NCI-H187 (cell line): ENCODE measurements at regions not wholly inside any gene's neighbourhood (a gene's known extent, or its start where the extent isn't known, plus 50 kb on each side); places are given as distances from the start of the nearest gene placed in this dataset.

Experiments
- DNase-seq, 2 experiments: peaks; one replicate each; lab custom pipeline; 2025; lab: John Stamatoyannopoulos, UW

DNA sequence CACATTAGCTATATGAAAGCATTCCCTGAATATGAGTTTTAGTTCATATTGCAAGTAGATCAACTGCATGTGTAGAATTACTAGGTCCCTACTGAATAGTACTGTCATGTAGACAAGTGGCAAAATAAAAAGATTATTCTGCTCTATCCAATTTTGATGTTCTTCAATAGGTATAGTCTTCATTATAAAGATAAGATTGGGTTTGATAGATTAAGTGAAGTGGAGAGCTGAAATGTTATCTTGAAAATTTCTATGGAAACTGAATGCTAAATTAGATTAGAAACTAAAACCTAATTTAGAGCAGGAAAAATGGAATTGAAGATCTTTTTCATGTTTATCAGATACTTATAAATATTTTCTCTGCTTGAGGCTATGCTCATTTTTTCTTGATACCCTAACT lies 1610.0 kb downstream of the BRINP3 start:
- no peak for DNase-seq

DNA sequence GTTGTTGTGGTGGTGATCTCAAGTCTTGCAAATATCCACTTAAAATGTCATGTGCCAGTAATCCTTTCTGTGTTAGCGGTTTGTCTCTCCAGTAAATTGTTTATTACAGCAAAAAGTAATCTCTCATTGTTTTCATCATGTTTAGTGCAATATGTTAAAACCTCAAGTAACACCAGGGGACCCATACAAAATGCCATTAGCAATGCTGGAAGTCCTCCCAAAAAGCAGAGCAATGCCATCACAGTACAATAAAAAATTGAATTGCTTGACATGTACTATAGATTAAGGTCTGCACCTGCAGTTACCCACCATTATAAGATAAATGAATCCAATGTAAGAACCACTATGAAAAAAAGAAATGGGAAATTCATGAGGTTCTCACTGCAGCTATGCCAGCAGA lies 1606.5 kb downstream of the BRINP3 start:
- DNase-seq, result no peak

DNA sequence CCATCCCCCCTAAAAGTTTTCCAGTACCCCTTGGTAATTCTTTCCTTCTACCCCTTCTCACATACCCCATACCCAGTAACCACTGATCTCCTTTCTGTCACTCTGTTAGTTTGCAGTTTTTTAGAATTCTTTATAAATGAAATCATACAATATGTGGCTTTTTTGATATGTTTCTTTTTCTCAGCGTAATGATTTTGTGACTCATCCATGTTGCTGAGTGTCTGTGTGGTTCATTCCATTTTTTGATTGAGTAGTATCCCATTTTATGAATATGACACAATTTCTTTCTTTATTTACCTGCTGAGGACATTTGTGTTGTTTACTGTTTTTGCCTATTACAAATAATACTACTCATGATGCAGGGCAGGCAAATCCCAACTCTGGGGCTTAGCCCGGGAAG lies 1605.3 kb downstream of the BRINP3 start:
- DNase-seq, result no peak

DNA sequence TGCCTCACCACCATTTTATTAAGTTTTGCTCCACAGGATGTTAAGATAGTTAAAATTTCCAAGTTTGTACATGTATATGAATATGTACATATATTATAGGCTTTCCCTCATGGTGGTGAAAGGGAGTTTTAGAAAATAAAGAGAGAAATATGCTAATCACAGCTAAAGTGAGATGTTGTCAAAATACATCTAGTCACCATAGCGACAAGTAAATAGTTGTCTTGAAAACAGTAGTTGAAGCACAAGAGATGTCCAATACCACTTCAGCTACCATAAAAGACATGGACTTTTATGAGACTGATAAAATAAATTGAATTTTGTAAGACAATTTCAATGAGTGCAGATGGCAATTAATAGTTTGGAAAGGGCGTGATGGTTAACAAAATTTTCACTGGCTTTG lies 1600.0 kb downstream of the BRINP3 start:
- no peak for DNase-seq

DNA sequence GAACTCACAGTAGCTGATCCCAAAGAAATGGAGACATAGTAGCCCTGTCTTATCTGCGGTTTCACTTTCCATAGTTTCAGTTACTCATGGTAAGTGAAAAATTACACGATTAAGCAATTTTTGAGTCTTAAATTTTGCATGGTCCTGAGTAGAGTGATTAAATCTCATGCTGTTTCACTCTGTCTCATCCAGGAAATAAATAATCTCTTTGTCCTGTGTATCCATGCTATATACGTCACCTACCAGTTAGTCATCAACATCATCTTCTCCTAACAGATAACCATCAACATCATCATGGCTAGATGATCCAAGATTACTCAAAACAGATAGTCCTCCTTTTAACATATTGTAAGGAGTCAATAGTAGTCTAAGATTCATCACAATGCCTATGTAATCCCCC lies 1589.3 kb downstream of the BRINP3 start:
- DNase-seq, result no peak

DNA sequence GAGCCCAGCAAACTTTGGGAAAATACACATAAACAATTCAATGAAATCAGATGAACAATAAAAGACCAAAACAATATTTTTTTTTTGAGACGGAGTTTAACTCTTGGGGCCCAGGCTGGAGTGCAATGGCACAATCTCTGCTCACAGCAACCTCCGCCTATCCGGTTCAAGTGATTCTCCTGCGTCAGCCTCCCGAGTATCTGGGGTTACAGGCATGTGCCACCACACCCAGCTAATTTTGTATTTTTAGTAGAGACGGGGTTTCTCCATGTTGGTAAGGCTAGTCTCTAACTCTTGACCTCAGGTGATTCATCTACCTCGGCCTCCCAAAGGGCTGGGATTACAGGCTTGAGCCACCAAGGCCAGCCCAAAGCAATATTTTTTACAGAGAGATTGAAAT lies 1588.5 kb downstream of the BRINP3 start:
- no peak for DNase-seq

DNA sequence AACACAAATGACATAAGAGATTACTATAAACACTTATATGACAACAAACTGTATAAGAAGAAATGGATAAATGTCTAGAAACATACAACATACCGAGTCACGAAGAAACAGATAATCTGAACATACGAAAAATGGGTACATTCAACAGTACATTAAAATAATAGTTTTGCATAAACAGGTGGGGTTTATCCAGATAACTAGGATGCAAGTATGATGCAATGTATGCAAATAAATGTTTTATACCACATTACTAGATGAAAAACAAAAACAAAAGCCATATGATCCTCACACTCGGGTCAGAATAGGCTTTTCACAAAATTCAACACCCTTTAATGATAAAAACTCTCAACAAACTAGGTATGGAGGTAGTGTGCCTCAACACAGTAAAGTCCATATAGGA lies 1585.7 kb downstream of the BRINP3 start:
- no peak for DNase-seq

DNA sequence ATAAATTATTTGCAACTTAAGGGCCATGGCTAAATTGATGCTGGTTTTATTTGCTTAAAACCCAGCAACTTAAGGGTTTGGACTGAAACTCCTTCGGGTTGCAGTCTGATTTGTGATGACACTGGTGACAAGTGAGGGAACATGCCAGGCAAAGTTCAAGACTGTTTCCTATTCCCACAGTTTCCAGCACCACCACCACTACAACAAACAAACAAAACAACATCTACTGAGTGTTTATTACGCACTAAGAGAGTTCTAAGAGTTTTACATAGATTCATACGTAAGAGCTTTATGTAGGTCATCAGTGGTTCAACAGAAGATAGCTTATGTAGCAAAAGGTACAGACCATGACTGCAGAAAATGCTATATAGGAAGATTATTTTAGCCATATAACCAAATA lies 1582.1 kb downstream of the BRINP3 start:
- DNase-seq, result no peak

DNA sequence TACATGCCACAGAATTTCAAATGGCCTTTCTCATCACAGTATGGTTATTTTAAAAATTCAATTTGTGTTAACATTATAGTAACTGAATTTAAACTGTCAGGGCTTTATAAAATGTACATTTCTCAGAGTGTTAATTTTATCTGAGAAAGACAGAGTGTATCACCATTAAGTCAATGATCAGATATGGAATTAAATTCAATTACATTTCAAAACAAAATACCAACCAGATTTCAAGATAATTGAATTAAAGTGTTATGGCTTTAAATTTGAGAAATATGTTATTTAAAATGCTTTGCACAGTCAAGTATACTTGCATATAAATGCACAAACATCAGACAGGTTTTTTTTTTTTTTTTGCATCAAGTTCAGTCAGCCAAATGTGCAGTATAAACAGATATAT lies 1574.4 kb downstream of the BRINP3 start:
- DNase-seq, result no peak

DNA sequence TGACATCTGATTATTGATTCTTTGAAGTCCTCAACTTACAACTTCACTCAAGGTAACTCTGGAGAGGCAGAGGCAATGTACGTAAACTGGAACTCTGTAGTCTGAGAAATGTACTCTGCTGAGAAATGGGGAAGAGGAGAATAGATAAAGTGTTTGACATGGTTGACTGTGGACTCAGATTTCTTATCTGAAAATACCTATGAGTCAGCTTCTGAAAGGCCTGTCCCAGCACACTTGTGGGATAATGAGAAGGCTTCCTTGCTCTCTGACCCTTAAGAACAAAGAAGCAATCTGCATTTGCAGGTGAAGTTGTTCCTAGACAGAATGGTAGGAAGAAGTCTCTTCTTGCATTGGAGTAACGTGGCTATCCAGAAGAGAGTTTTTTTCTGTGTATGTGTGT lies 1573.5 kb downstream of the BRINP3 start:
- DNase-seq, result no peak

DNA sequence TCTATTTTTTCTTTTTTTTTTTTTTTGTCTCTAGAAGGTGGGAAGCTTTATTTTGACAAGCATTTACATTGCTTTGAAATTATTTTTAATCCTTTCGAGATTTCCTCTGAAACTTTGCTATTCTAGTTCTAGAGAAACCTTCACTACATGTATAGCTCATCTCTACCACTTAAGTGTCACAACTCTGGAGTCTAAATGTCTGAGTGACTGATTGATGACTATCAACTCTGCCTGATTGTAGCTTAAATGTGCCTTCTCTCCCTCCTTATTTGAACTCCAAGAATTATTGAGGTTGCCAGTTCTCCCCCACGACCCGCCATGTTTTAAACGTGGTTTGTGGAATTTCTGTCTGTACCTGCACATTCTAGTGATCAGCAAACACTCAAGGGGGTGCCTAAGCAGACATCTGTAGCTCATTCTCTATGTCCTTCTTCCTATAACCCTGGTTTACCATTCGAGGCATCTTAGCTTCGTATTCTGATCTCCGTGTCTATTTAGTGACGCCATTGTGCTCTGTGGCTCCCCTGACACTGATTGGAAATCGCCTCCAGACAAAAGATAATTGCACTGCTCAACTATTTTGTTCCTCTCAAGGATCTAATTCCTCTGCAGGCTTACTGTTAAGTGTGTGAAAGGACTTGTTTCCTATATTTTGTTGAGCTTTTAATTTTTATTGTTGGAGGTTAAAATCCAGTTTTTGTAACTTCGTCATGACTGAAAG lies 1570.6 kb downstream of the BRINP3 start:
- DNase-seq, result no peak

DNA sequence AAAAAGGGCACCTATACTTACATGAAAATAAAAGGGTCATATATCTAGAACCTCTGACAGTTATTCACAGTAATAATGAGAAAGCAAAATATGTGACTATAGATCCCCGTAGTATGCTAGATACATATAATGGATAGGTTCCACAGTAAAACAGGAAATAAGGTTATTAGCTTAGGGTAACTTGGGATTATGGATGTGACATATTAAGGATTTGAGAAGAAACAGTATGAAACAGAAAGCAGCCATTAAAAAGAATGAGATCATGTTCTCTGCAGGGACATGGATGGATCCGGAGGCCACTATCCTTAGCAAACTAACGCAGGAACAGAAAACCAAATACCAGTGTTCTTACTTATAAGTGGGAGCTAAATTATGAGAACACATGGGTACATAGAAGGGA lies 1547.3 kb downstream of the BRINP3 start:
- DNase-seq, result no peak

DNA sequence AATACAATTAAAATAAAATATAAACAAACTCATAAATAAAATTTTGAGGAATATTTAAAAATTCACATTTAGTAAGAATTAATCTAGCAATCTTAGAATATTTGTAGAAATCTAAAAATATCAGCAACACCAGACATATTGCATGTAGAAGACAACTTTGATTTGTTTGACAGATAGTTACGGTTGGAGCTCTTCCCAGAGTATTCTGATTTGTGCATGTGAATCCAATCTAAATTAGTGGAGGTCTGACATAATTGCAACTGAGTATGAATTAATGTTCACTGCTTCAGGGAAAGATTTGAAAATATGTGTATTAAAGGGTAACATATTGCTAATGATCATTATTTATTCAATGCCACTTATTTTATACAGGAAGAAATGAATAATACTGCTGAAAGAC lies 1546.2 kb downstream of the BRINP3 start:
- DNase-seq, result no peak

DNA sequence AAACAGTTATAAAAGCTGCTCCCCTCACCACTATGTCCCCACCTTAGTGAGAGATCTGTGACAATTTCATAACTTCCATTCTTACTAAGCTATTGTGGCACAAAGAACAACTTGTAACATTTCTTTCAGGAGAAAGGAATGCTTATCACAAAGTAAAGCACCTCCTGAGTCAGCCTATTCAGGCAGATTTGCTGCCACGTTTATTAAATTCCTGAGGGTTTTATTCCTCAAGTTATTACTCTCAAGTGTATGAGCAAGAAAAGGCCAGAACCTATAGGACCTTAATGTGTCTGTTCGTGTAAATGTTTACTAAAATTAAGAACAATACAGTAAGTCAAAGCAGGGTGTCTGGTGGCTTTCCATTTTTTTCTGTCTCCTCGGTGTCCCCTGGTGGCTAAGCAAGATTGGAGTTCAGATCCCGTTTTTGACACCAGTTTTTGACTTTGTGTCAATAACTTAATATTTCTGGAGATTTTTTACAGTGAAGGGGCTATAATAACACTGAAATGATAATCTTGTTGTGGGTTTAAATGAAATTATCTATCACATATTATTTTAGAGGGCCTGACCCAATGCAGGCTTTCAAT lies 1539.6 kb downstream of the BRINP3 start:
- DNase-seq, result no peak

DNA sequence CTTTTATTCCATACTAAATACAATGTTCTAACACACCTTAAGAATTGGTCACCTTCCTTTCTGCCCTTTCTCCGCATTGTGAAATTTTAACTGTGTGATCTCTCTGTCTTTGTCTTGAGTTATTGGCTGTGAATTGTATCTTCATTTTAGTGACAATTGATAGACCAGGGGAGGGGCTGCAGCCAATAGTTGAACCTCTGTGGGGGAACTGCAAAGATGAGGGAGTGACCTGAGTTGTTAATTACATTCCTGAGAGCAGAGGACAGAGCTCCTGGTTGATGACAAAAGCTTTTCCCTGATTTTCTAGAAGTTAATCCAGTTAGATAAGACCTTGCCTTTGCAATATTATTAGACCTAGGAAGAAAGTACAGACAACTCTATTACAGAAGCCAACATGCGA lies 1535.7 kb downstream of the BRINP3 start:
- no peak for DNase-seq

DNA sequence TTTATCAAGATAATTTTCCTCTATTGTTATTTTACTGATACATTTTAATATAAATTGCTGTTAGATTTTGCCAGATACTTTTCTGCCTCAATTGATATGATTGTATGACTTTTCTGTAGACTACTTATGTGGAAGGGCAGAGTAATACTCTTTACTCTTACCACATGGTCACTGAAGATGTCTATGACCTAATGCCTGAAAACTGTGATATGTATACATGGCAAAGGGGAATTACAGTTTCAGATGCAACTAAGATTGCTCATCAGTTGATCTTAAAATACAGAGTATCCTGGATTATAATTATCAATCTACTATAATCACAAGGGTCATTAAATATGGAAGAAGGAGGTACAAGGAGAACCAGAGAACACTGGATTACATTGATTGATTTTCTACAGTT lies 1528.0 kb downstream of the BRINP3 start:
- DNase-seq, result no peak

DNA sequence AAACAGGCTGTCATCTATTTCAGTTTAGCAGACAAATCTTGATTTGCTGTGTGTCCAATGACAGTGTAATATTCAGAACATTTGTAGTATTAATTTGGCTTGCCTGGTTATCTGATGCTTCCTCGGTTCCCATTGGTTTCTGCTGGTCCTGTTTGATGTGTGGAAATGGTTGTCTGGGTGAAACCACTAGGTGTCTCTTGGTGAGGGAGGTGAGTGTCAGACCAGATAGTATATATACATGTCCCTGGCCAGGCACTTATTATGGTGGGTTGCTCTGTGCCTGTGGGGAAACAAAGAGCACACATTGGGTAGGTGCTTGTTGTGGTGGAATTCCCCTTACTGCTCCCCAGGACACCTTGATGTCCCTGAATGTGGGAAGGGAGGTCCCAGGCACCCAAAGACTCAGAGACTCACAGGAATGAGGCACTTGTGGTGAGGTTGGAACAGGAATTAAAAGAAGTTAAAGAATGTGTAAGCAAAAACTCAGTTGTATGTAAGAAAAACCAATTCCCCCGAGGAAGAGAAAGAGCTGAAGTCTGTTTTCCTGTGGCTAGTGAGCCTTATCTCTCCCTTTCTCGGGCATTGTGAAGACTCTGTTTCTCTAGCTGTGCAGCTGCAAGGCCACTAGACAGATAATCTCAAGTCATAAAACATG lies 1519.1 kb downstream of the BRINP3 start:
- DNase-seq, result no peak

DNA sequence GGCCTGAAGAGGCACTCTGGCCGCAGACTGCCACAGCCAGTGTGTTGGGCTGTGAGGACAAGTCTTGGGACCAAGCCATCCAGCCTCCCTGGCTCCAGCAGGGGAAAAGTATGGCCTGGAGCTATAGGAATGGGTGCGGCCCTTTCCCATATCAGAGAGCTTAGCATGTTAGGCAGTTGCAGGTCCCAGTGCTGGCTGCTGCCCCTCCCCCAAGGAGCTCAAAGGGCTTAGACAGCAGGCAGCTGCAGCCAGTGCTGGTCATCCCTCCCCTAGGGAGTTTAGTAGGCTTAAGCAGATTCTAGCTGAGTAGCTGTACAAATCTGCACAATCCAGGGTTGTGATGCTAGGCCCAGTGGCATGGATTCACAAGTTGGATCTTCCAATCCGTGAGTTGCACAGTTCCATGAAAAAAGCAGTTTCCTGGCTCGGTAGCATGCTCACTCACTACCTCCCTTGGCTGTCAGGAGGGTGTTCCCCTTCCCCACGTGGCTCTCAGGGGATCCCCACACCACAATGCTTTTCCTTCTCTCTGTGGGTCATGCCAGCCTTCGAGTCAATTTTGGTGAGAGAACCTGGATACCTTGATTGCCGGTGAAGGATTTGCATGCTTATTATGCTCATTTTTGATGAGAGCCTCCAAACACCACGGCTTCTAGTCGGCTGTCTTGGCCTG lies 1490.8 kb downstream of the BRINP3 start:
- DNase-seq, result no peak

DNA sequence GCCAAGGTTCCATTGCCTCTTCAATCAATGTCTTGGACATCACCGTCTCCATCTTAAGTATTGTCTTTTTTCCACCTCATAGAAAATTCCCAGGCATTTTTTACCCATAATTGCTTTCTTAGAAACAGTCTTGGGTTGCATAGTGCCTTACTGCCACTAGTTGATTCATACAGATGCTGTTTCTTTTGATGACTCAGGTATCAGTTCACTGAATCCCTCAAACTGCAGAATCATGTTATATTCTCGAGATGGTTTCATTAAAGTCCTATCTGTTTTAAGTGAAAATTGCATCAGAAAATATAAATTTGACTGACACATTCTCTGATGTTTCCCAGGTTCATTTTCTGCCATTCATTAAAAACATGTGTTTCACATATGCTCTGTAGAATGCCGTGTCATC lies 1489.1 kb downstream of the BRINP3 start:
- no peak for DNase-seq

DNA sequence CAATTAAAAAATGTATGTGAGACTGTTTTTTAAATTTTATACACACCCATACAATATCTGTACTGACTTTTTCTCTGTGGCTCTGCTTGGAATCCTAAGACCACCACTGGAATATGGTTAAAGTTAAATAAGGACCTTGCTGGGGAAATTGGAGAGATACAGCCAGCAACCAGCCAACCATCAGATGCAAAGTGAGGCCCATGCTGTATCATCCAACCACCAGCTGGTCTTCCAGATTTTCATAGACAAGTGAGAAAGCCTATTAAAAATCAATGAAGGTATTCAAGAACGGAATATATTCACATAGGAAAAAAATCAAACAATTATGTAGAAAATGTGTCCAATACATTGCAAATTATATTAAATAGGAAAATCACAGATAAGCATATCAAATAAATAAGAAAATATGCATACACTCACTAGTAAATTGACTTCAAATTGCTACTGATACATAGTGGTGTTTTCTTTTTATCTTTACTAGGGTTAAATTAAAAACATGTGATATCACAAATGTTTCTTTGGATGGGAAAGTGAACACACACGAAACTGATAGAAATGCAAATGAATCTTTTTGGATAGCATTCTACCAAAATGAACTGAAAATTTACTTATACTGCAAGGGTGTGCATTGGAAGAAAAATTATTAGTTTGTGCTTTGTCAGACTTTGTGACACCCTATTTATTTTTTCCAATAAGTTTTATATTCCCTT lies 1486.3 kb downstream of the BRINP3 start:
- no peak for DNase-seq

DNA sequence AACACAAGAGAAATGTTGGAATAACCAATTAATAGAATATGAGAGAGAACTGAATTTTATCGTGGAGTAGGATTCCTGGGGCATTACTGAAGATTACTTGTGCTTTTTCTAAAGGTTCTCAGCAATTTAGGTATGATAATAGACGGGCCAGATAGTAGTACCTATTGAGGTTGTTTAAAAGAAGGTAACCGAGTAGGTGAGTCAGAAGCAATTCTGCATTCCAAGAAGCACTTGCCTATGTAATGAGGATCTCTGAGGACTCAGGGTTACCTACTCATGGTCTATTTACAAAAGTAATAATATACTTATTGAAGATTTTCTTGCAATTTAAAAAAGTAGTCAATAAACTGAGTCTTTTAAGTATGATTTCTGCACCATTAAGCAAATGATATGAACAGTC lies 1469.8 kb downstream of the BRINP3 start:
- DNase-seq, result no peak

DNA sequence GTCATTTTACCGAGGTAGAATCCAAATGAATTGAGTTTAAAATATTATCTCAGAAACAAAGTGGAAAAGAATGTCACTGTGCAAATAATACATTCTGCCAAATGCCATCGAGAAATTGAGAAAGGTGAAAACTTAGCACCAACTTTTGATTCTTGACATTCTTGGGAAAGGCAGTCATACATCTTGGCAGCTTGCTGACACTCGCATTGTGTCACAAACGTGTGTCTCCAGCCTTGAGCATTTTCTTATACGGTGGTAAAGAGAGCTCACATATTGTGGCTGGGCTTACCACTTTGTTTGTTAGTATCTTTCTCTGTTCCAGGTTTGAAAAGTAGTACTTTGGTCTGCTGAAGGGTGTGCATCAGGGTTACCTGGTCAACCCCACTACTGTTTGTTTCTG lies 1456.1 kb downstream of the BRINP3 start:
- DNase-seq, result no peak

DNA sequence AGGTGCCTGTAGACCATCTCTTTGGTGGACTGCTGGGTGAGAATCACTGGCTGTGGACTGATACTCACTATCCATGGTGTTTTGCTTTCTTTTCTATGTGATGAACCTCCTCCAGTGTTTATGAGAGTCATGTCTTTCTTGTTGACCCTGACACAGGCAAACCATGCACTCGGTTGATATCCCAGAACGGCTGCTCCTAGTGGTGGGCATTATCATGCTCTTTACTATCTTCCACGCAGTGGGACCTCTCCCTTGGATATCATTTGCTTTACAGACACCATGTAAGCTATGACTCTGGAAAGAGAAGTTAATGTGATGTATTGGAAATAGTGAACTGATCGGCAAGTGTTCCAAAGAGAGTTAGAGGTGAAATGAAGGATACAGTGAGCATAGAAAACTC lies 1455.6 kb downstream of the BRINP3 start:
- no peak for DNase-seq
